WTC11 (cell line): ENCODE measurements at regions not wholly inside any gene's neighbourhood (a gene's known extent, or its start where the extent isn't known, plus 50 kb on each side); places are given as distances from the start of the nearest gene placed in this dataset.

Source experiments
- ATAC-seq: fragments of 200-7000 bp; cut with Tn5 transposase; 2 replicates; pipeline ENCODE4 v1.10.0; 2021; ENCODE audit warnings: mild to moderate bottlenecking, moderate library complexity
- CTCF ChIA-PET: fragments of 300-600 bp; sonication (Branson Sonifier 250); formaldehyde crosslinking; loops from one replicate; lab custom pipeline; 2021; ENCODE audit warnings: antibody characterized with exemption; lab: Charles Lee
- POLR2A ChIA-PET: fragments of 350-600 bp; sonication (Branson Sonifier 250); formaldehyde crosslinking; loops from one replicate; lab custom pipeline; 2021; ENCODE audit warnings: antibody characterized with exemption; lab: Charles Lee
- DNase-seq: peaks from one replicate; pipeline ENCODE4 v3.0.0; 2021; ENCODE audit warnings: low spot score
- H3K27ac Mint-ChIP-seq: 2 replicates; pipeline ENCODE4 v1.8.0; 2021; ENCODE audit warnings: mixed read lengths
- H3K27me3 Mint-ChIP-seq: 2 replicates; pipeline ENCODE4 v1.8.0; 2021; ENCODE audit warnings: low read depth, mild to moderate bottlenecking, moderate library complexity, mixed read lengths
- H3K36me3 Mint-ChIP-seq: 2 replicates; pipeline ENCODE4 v1.8.0; 2021; ENCODE audit warnings: mixed read lengths
- H3K4me1 Mint-ChIP-seq: 2 replicates; pipeline ENCODE4 v1.8.0; 2022; ENCODE audit warnings: mixed read lengths
- H3K4me3 Mint-ChIP-seq: 2 replicates; pipeline ENCODE4 v1.8.0; 2021; ENCODE audit warnings: mild to moderate bottlenecking, moderate library complexity, mixed read lengths
- H3K9me3 Mint-ChIP-seq: 2 replicates; pipeline ENCODE4 v1.8.0; 2021; ENCODE audit warnings: mixed read lengths
- ATF3 ChIP-seq: sonication (generic); formaldehyde crosslinking; conservative IDR thresholded peaks from 2 replicates; pipeline ENCODE4 v1.8.1; 2022; ENCODE audit warnings: mild to moderate bottlenecking, missing genetic modification reagents
- CBFB ChIP-seq: sonication (generic); formaldehyde crosslinking; IDR thresholded peaks from 2 replicates; pipeline ENCODE4 v1.8.1; 2022; ENCODE audit warnings: mild to moderate bottlenecking, low read depth, missing genetic modification reagents
- CREM ChIP-seq: sonication (generic); formaldehyde crosslinking; IDR thresholded peaks from 2 replicates; pipeline ENCODE4 v1.8.1; 2022; ENCODE audit warnings: mild to moderate bottlenecking, missing genetic modification reagents, moderate library complexity
- GABPB1 ChIP-seq: sonication (generic); formaldehyde crosslinking; IDR thresholded peaks from 2 replicates; pipeline ENCODE4 v1.8.1; 2023; ENCODE audit warnings: mild to moderate bottlenecking, missing genetic modification reagents
- NR1H2 ChIP-seq: sonication (generic); formaldehyde crosslinking; IDR thresholded peaks from 2 replicates; pipeline ENCODE4 v1.9.0; 2021; ENCODE audit warnings: mild to moderate bottlenecking, moderate library complexity, missing genetic modification reagents
- NR2C2 ChIP-seq: sonication (generic); formaldehyde crosslinking; IDR thresholded peaks from 2 replicates; pipeline ENCODE4 v1.8.0; 2022; ENCODE audit warnings: mild to moderate bottlenecking, missing genetic modification reagents
- PRDM15 ChIP-seq: sonication (generic); formaldehyde crosslinking; IDR thresholded peaks from 2 replicates; pipeline ENCODE4 v1.8.0; 2022; ENCODE audit warnings: missing genetic modification reagents
- TCF7 ChIP-seq: sonication (generic); formaldehyde crosslinking; IDR thresholded peaks from 2 replicates; pipeline ENCODE4 v1.8.0; 2022; ENCODE audit warnings: mild to moderate bottlenecking, low read depth, missing genetic modification reagents, moderate library complexity
- TEAD1 ChIP-seq: sonication (generic); formaldehyde crosslinking; IDR thresholded peaks from 2 replicates; pipeline ENCODE4 v1.8.0; 2022; ENCODE audit warnings: mild to moderate bottlenecking, missing genetic modification reagents
- TEAD4 ChIP-seq: sonication (generic); formaldehyde crosslinking; IDR thresholded peaks from 2 replicates; pipeline ENCODE4 v1.8.0; 2022; ENCODE audit warnings: mild to moderate bottlenecking, missing genetic modification reagents
- ZBTB43 ChIP-seq: sonication (generic); formaldehyde crosslinking; IDR thresholded peaks from 2 replicates; pipeline ENCODE4 v1.8.1; 2023; ENCODE audit warnings: mild to moderate bottlenecking, missing genetic modification reagents
- ZNF121 ChIP-seq: sonication (generic); formaldehyde crosslinking; IDR thresholded peaks from 2 replicates; pipeline ENCODE4 v1.8.0; 2023; ENCODE audit warnings: missing genetic modification reagents
- ZNF416 ChIP-seq: fragments of 250-450 bp; sonication (Bioruptor Pico); IDR thresholded peaks from 2 replicates; pipeline ENCODE4 v1.9.0; 2021; ENCODE audit warnings: mild to moderate bottlenecking, inconsistent platforms
- ZNF425 ChIP-seq: fragments of 250-450 bp; sonication (Bioruptor Pico); conservative IDR thresholded peaks from 2 replicates; pipeline ENCODE4 v1.9.0; 2021; ENCODE audit warnings: mild to moderate bottlenecking
- ZNF671 ChIP-seq: fragments of 250-450 bp; sonication (Bioruptor Pico); IDR thresholded peaks from 2 replicates; pipeline ENCODE4 v1.8.0; 2021; ENCODE audit warnings: mild to moderate bottlenecking
- ZSCAN18 ChIP-seq: fragments of 250-450 bp; sonication (Bioruptor Pico); IDR thresholded peaks from 2 replicates; pipeline ENCODE4 v2.1.2; 2022; ENCODE audit warnings: mild to moderate bottlenecking, moderate library complexity

GRCh38 chr21:34215501-34215900 is 142.1 kb downstream of the MRPS6 start:
- DNase-seq (no peak), ATAC-seq (no peak)
- POLR2A ChIA-PET, result no interaction called here
- H3K4me3 Mint-ChIP-seq, result no peak overlapping the region
- no peak overlapping the region for H3K27ac Mint-ChIP-seq
- no peaks in the 10 kb centered on the region for H3K27me3 Mint-ChIP-seq
- CTCF ChIA-PET, result interaction anchor here (1.0 to 1.6 kb wide), 3 partner anchors 11 to 132 kb away, joined by 4 to 8 read pairs (median 5); no protein-coding TSS in a partner anchor
- peaks cover 12% of the 10 kb centered on the region for H3K4me1 Mint-ChIP-seq
- peaks cover 10% of the 10 kb centered on the region for H3K36me3 Mint-ChIP-seq
- TF ChIP-seq ZNF416 (no peak), TEAD1 (CRISPR knock-in tag) (no peak), ZNF671 (CRISPR knock-in tag) (no peak), ZSCAN18 (no peak), CREM (CRISPR knock-in tag) (no peak), NR2C2 (CRISPR knock-in tag) (no peak), ZNF425 (no peak), PRDM15 (CRISPR knock-in tag) (no peak), GABPB1 (CRISPR knock-in tag) (no peak)
- TF ChIP-seq, all 79 proteins: peak for 0
- H3K9me3 Mint-ChIP-seq, result peaks cover 10% of the 10 kb centered on the region

GRCh38 chr21:34215911-34216717 is 142.7 kb downstream of the MRPS6 start:
- CTCF ChIA-PET, result interaction anchor here (1.5 to 1.6 kb wide), 2 partner anchors 14 to 132 kb away, joined by 4 to 8 read pairs; no protein-coding TSS in a partner anchor

More at GRCh38 chr21:34215911-34216717, 142.7 kb downstream of the MRPS6 start:
- peaks cover 9% of the 10 kb centered on the region for H3K36me3 Mint-ChIP-seq
- peaks cover 12% of the 10 kb centered on the region for H3K4me1 Mint-ChIP-seq
- H3K9me3 Mint-ChIP-seq, result peaks cover 9% of the 10 kb centered on the region
- no peaks in the 10 kb centered on the region for H3K27me3 Mint-ChIP-seq
- H3K4me3 Mint-ChIP-seq, result no peak overlapping the region
- no peak for DNase-seq
- no peak for TF ChIP-seq TCF7
- no peak for TF ChIP-seq CBFB (CRISPR knock-in tag)
- no peak for TF ChIP-seq ZBTB43 (CRISPR knock-in tag)
- no peak for TF ChIP-seq TEAD4 (CRISPR knock-in tag)
- no peak for TF ChIP-seq NR1H2 (CRISPR knock-in tag)
- TF ChIP-seq ZNF121 (CRISPR knock-in tag), result no peak
- no peak for TF ChIP-seq ATF3
- ATAC-seq, result no peak
- POLR2A ChIA-PET, result no interaction called here
- H3K27ac Mint-ChIP-seq, result no peak overlapping the region
